GM12878 (cell line): ENCODE measurements at regions not wholly inside any gene's neighbourhood (a gene's known extent, or its start where the extent isn't known, plus 50 kb on each side); places are given as distances from the start of the nearest gene placed in this dataset.

Source experiments
- ATAC-seq: fragments of 200-7000 bp; cut with Tn5 transposase; 3 replicates; pipeline ENCODE4 v1.9.1; 2020; ENCODE audit warnings: mild to moderate bottlenecking, moderate library complexity
- BruUV-seq: library from RNA; stranded (reverse); fragments of 400-500 nt; replicated peaks from 2 replicates; lab custom pipeline; 2021; lab: Mats Ljungman, UMichigan
- CTCF ChIA-PET: fragments of 300-600 bp; sonication (Branson Sonifier 250); formaldehyde crosslinking; extraction: SDS; loops from one replicate; lab custom pipeline; 2021; ENCODE audit warnings: inconsistent platforms; lab: Yijun Ruan, JAX
- POLR2A ChIA-PET: fragments of 350-600 bp; formaldehyde crosslinking; extraction: SDS; loops from one replicate; lab custom pipeline; 2021; ENCODE audit warnings: inconsistent platforms; lab: Charles Lee
- RAD21 ChIA-PET: fragments of 300-600 bp; sonication (Branson Sonifier 250); formaldehyde crosslinking; loops from one replicate; lab custom pipeline; 2023; ENCODE audit warnings: antibody characterized with exemption; ENCODE audit not compliant: unreplicated experiment; lab: Charles Lee
- SMC1A ChIA-PET: fragments of 300-600 bp; sonication (Branson Sonifier 250); formaldehyde crosslinking; loops from one replicate; lab custom pipeline; 2023; ENCODE audit not compliant: unreplicated experiment, uncharacterized antibody; lab: Charles Lee
- DNase-seq: peaks from one replicate; pipeline ENCODE4 v3.0.0-alpha.2; 2011; ENCODE audit warnings: low read depth, low spot score
- FAIRE-seq: peaks from 3 replicates; lab custom pipeline; 2011; peaks lifted over from hg19 to GRCh38; lab: Jason Lieb, UNC
- H2AFZ ChIP-seq: 2 replicates; pipeline ENCODE4 v1.6.0; 2011; ENCODE audit warnings: low read depth, low read length, control low read depth; ENCODE audit not compliant: control insufficient read depth
- H3K27ac ChIP-seq: 2 replicates; pipeline ENCODE4 v1.5.1; 2011; ENCODE audit warnings: control low read depth; ENCODE audit not compliant: control insufficient read depth, insufficient read depth
- H3K27me3 ChIP-seq, 2 experiments: replicated peaks in 1 of 2; 2 replicates each; pipeline versions ENCODE4 v1.6.0 to v1.6.1; 2011; ENCODE audit warnings: low read length in 1 of 2; ENCODE audit not compliant: control insufficient read depth in 2 of 2, insufficient read depth in 2 of 2
- H3K36me3 ChIP-seq, 2 experiments: 2 replicates each; pipeline ENCODE4 v1.5.1; 2011; ENCODE audit warnings: low read length in 1 of 2; ENCODE audit not compliant: control insufficient read depth in 2 of 2, insufficient read depth in 2 of 2
- H3K4me1 ChIP-seq: 2 replicates; pipeline ENCODE4 v1.6.1; 2011; ENCODE audit warnings: mild to moderate bottlenecking, low read length, moderate library complexity, mixed read lengths; ENCODE audit not compliant: control insufficient read depth, insufficient read depth
- H3K4me2 ChIP-seq: 2 replicates; pipeline ENCODE4 v1.6.0; 2011; ENCODE audit warnings: control low read depth; ENCODE audit not compliant: control insufficient read depth, insufficient read depth
- H3K4me3 ChIP-seq: fragments of 200-600 bp; sonication (generic); 2 replicates; pipeline ENCODE4 v1.5.1; 2016
- H3K79me2 ChIP-seq: 2 replicates; pipeline ENCODE4 v1.6.0; 2011; ENCODE audit warnings: low read length; ENCODE audit not compliant: control insufficient read depth, insufficient read depth
- H3K9ac ChIP-seq: 2 replicates; pipeline ENCODE4 v1.8.0; 2011; ENCODE audit warnings: low read length, control low read depth, mixed read lengths; ENCODE audit not compliant: control insufficient read depth, insufficient read depth
- H3K9me3 ChIP-seq: replicated peaks from 3 replicates; pipeline ENCODE4 v1.5.1; 2011; ENCODE audit warnings: mild to moderate bottlenecking, low read length; ENCODE audit not compliant: control insufficient read depth, insufficient read depth
- H4K20me1 ChIP-seq: 2 replicates; pipeline ENCODE4 v1.6.0; 2011; ENCODE audit not compliant: control insufficient read depth, insufficient read depth
- ATF2 ChIP-seq: IDR thresholded peaks from 2 replicates; pipeline ENCODE4 v1.6.1; 2012; ENCODE audit warnings: low read length, inconsistent platforms
- ELK1 ChIP-seq: IDR thresholded peaks from 2 replicates; pipeline ENCODE4 v1.6.1; 2012; ENCODE audit warnings: low read depth, low read length, improper control_type of control experiment
- EP300 ChIP-seq, 2 experiments: fragments of 150-350 bp in 1 of 2; IDR thresholded peaks; 2 replicates each; pipeline ENCODE4 v1.6.1; 2011 to 2012; ENCODE audit warnings: low read depth in 2 of 2, low read length in 2 of 2, borderline replicate concordance in 1 of 2, improper control_type of control experiment in 1 of 2, inconsistent platforms in 1 of 2; ENCODE audit not compliant: control insufficient read depth in 1 of 2
- MAX ChIP-seq: IDR thresholded peaks from 2 replicates; pipeline ENCODE4 v1.6.1; 2012; ENCODE audit warnings: low read depth, low read length, improper control_type of control experiment
- NRF1 ChIP-seq: conservative IDR thresholded peaks from 2 replicates; pipeline ENCODE4 v1.6.1; 2011; ENCODE audit warnings: mild to moderate bottlenecking, low read depth, low read length, improper control_type of control experiment
- PAX5 ChIP-seq: IDR thresholded peaks from 2 replicates; pipeline ENCODE4 v1.6.1; 2011; ENCODE audit warnings: low read depth, low read length, borderline replicate concordance
- TCF3 ChIP-seq: IDR thresholded peaks from 2 replicates; pipeline ENCODE4 v1.6.1; 2012; ENCODE audit warnings: low read depth, mild to moderate bottlenecking, low read length, borderline replicate concordance; ENCODE audit not compliant: insufficient read depth
- WRNIP1 ChIP-seq: IDR thresholded peaks from 2 replicates; pipeline ENCODE4 v1.6.1; 2011; ENCODE audit warnings: low read depth, low read length, improper control_type of control experiment, borderline replicate concordance
- YY1 ChIP-seq: IDR thresholded peaks from 2 replicates; pipeline ENCODE4 v1.6.1; 2011; ENCODE audit warnings: low read depth, mild to moderate bottlenecking, low read length
- WGBS: methylation state at CpG from one replicate; pipeline ENCODE4 v1.1.6; 2016; ENCODE audit warnings: low lambda C conversion rate; ENCODE audit not compliant: insufficient replicate concordance, insufficient coverage; ENCODE audit errors: missing lambda C conversion rate; 5-methylcytosine and 5-hydroxymethylcytosine counted together
- in situ Hi-C: fragments of 300-500 bp; cut with MboI; formaldehyde crosslinking; loops from 9 replicates; pipeline ENCODE4 v1.14.3; 2018; ENCODE audit warnings: mixed read lengths
- intact Hi-C: fragments of 100-400 bp; cut with micrococcal nuclease; formaldehyde crosslinking; loops from one replicate; pipeline ENCODE4 v1.14.2; 2022; ENCODE audit not compliant: unreplicated experiment

GRCh38 chr15:96504371-96504770 is 173.9 kb downstream of the NR2F2 start:
- FAIRE-seq = no peak
- ChIA-PET CTCF (no interaction called here), SMC1A (no interaction called here), POLR2A (no interaction called here), RAD21 (no interaction called here)
- no TSS peak for BruUV-seq
- DNase-seq = no peak
- no peaks in the 10 kb centered on the region for H3K36me3 ChIP-seq
- no peaks in the 10 kb centered on the region for H3K27me3 ChIP-seq
- no peaks in the 10 kb centered on the region for H4K20me1 ChIP-seq
- H2AFZ ChIP-seq = no peak overlapping the region
- H3K9ac ChIP-seq = no peak overlapping the region
- TF ChIP-seq ELK1 (no peak), TCF3 (no peak), PAX5 (no peak), ATF2 (no peak), NRF1 (no peak), WRNIP1 (no peak), MAX (no peak), YY1 (no peak), EP300 (IDR thresholded peaks at IDR 0.05; ENCODE audit: borderline replicate concordance in 1 of 2, control insufficient read depth in 1 of 2, low read depth in 2 of 2, low read length in 2 of 2) (no peak)
- H3K4me1 ChIP-seq = no peaks in the 10 kb centered on the region
- H3K9me3 ChIP-seq = no peaks in the 10 kb centered on the region
- H3K79me2 ChIP-seq = no peaks in the 10 kb centered on the region
- ATAC-seq = peak; percentile 52
- 0% methylated on average over 4 of the region's 4 CpGs for WGBS
- no peak overlapping the region for H3K4me2 ChIP-seq
- no peak overlapping the region for H3K27ac ChIP-seq
- in situ Hi-C loops (loop anchor here (5.0 kb wide), 1 partner anchor 48 kb away; no protein-coding TSS in a partner anchor), intact Hi-C loops (no loop called here)
- H3K4me3 ChIP-seq = no peak overlapping the region
